GOT3 (cell line): ENCODE measurements at regions not wholly inside any gene's neighbourhood (a gene's known extent, or its start where the extent isn't known, plus 50 kb on each side); places are given as distances from the start of the nearest gene placed in this dataset.
"Not testable (repeated sequence)": the region's sequence is repeated elsewhere in the genome, so short reads cannot be mapped to it uniquely, and the experiment has no call there.

ENCODE experiments used
- DNase-seq: peaks from one replicate; lab custom pipeline; 2025; ENCODE audit warnings: mixed read lengths; lab: John Stamatoyannopoulos, UW

DNA sequence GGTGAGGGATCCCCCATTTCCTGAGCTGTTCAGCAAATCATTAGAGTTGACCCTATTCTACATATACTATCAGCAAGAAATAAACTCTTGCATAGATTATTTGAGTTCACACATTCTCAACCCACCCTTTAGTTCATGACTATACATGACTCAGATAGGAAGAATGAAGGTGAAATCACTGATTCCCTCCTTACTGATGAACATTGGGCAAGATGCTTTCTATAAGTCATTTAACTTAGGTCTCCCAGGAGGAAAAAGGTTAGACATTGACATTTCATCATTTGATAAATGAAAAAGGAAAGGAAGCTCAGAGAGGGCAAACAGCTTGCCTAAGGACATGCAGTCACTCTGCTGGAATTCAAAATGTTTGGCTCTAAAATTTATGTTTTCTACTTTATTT, 408.0 kb downstream of the TMEM182 start:
- no peak for DNase-seq

GRCh38 chr2:103172821-103173220, 411.0 kb downstream of the TMEM182 start:
- DNase-seq, result no peak

- DNase-seq, result peak; percentile 4
Observed at GRCh38 chr2:103174711-103175110, 412.9 kb downstream of the TMEM182 start.

DNA sequence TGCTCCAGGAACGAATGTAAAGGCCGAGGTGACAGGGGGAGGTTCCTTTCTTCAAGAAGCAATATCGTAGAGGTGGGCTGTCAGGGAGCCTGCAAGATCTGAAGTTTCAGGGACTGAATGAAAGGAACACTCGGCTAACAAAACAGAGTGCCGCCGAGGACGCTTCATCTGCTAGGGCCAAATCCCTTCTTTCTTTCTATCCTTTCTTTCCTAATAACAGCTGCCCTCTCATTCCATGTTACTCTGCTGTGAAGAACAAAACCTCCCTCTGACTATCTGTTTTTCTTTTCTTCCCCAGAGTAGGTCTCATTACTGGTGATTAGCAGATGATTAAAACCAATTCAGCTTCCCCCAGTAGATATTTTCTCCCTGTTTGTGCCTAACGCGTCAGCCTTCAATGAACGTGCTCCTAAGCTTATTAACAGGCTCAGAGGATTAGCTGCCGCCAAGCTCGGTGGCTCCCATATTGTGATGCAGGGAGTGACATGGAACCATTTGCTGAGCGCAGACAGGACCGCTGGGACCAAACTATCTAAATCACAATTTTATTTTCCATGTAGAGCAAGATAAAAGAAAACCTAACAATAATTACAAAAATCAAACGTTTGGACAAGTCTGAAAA, 414.6 kb downstream of the TMEM182 start:
- no peak for DNase-seq

- DNase-seq, result no peak
Observed at GRCh38 chr2:103179798-103180197, 418.0 kb downstream of the TMEM182 start.

DNA sequence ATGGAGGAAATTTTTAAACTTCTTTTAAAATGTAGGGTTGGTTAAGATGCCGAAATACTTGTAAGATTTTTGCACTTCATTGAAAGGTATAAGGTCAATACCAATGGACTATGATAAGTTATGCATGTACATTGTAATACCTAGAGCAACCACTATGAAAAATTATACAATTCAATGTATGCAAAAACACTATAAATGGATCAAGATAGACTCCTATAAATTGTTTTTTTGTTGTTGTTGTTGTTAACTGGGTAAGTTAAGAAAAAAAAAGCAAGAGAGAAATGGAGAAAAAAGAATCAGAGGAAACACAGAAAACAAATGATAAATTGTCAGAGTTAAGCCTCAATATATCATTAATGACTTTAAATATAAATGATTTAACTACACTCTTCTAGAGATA, 421.2 kb downstream of the TMEM182 start:
- no peak for DNase-seq

DNA sequence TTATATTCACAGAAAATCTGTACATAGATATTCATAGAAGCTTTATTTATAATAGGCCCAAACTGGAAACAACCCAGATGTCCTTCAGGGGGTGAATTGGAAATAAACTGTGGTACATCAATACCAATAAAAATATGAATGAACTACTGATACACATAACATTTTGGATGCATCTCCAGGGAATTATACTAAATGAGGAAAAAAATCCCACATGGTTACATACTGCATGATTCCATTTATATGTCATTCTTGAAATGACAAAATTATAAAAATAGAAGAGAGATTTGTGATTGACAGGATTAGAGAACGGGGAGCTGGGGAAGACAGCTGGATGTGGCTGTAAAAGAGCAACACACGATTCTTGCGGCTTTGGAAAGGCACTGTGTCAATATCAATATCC, 435.0 kb downstream of the TMEM182 start:
- DNase-seq, result no peak

- DNase-seq, result not testable (repeated sequence)
Observed at GRCh38 chr2:103200774-103201173, 438.9 kb downstream of the TMEM182 start.

DNA sequence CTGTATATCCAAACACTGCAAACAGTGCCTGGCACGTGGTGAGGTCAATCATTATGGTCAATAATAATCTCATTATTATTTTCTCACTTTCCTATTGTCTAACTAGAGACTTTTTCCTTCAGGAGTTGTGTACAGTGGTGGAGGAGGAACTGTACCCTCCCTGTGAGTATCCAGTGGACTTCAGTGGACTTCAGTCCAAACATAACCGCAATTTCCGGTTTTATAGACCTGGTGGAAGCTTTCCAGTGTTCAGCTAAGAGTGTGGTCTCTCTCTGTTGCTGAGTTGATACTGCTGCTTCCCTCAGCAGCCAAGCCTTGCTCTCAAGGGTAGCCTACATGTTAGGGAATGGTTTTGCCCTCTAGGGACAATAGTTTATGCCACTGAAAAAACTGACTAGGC, 447.1 kb downstream of the TMEM182 start:
- DNase-seq, result no peak

DNA sequence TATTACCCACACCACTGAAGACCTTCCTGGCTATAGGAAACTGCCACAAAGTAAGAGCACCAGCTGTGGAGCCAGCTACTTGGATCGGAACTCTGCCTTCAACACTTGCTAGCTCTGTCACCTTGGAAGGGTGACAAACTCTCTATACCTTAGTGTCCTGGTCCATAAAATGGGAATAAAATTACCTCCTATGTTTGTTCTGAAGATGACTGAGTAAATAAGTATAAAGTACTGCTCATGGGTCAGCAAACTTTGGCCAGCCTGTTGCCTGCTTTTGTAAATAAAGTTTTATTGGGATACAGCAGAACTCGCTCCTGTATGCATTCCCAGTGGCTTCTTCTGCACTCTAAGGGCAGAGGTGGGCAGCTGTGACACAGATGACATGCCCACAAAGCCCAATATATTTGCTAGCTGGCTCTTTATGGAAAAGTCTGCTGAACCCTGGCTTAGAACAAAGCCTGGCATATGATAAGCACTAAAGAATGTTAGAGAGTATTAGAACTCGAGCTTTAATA, 451.3 kb downstream of the TMEM182 start:
- no peak for DNase-seq

DNA sequence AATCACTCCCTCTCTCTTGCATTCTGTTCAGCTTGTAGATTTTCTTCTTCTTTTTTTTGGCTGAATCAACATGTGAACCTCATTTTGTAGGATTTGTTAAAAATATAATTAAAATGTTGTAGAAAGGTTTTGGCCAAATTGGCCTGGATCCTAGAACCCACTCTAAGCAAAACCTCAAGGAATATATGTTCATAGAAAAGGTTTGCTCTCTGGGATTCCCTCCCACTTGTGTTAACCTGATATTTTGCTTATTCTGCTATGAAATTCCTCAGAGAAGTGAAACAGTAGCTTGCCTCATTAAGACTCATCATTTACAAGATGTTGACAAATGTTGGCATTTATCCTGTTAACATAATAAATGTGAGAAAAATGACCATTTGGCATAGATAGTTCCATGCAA, 456.7 kb downstream of the TMEM182 start:
- DNase-seq, result no peak

DNA sequence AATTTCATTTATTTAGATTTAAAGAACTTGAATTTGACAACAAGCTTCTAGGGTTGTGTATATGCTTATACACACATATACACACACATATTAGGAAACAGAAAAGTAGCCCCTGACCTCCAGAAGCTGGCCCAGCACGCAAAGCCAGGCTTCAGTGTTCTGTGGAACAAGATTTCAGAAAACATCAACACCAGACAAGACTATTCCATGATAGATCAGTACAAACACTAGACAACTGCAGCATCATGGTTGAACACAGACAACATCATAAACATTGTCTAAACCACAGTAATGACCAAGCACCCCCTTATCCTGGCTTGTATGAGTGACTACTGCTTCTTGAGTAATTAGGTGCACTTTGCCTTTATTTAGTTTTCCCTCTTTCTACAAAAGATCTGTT, 457.6 kb downstream of the TMEM182 start:
- no peak for DNase-seq

- DNase-seq, result no peak
Observed at GRCh38 chr2:103222969-103223368, 461.1 kb downstream of the TMEM182 start.

GRCh38 chr2:103230796-103231195, 469.0 kb downstream of the TMEM182 start:
- no peak for DNase-seq

DNA sequence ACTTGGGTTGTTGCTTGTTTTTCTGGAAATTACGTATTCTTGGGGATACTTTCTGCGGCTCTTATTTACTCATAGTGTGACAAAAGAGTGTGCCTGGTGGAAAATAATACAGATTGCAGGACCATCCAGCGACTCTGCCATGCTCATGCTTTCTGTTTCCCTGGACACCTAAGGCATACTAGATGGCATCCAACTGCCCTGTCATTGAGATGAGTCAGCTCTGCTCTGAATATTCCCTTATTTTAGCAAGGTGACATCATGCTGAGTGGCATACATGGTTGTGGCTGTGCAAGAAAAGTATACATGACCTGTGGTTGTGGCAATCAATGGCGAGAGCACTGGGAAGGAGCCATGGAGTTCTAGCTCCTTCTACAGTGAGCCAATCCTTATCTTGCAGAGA, 471.0 kb downstream of the TMEM182 start:
- no peak for DNase-seq

DNA sequence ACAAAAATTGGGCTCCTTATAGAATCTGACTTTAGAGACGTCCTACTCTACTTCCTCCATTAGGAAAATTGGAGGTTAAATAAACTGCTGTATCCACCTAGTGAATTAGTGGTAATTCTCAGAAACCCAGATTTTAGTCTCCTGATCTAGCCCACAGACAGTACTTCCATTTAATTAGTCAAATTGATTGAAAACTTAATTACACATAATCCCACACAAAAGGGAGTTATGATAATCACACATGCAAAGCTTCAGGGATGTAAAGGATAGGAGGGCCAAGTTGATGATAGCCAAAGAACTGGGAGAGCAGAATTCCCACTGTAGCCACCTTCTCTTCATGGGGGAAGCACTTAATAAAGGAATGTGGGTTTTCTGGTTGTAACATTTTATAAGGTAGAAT, 471.9 kb downstream of the TMEM182 start:
- no peak for DNase-seq

DNA sequence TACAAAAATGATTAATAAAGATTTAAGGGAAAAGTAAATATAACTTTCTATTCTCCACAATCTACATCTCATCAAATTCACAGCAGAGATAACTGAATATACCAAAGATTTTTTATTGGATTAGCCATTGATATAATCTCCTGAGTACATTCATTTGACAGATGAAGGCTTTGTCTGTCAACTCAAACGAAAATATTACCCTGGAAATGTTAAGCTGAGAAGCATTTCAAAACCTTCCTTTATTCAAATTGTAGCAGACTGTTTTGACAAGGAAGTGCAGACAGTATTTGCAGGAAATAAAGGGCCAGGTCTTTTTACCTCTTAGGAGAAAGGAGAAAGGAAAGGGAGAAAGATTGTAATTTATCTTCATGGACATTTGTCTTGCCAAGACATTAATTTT, 473.5 kb downstream of the TMEM182 start:
- DNase-seq, result no peak

DNA sequence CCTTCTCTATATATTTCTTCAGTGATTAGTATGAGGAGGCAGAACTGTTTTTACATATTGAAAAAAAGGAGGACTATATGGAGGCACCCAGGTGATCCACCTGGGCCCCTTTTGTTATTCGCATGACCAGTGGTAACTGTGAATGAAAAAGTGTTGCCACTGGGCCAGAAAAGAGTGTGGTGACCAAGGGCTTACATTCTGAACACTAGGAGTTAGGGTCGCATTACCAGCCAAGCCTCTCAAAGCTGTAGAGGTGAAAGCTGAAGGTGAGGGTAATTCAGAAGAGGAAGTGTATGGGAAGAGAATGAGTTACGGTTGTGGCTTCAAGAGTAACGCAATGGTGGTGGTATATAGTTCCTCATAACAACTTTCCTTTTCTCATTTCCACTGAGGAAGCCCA, 487.6 kb downstream of the TMEM182 start:
- no peak for DNase-seq

DNA sequence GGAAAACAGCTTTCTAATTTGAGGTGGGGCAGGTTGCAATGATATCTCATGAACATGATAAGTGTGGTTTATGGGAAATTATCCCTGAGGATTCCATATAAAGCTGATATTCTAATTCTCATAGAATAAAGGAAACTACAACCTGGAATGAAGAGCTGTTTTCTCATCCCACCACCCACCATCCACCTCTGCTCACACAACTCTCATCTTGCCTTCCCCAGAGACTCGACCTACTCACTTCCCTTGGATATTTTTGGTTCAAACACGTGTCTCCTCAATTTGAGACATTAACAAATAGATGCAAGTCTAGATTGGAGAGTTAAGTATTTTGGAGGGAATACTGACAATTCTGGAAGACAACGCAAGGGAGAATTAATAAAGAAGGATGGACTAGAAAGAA, 490.9 kb downstream of the TMEM182 start:
- DNase-seq, result no peak

- DNase-seq, result no peak
Observed at GRCh38 chr2:103254611-103255010, 492.8 kb downstream of the TMEM182 start.

DNA sequence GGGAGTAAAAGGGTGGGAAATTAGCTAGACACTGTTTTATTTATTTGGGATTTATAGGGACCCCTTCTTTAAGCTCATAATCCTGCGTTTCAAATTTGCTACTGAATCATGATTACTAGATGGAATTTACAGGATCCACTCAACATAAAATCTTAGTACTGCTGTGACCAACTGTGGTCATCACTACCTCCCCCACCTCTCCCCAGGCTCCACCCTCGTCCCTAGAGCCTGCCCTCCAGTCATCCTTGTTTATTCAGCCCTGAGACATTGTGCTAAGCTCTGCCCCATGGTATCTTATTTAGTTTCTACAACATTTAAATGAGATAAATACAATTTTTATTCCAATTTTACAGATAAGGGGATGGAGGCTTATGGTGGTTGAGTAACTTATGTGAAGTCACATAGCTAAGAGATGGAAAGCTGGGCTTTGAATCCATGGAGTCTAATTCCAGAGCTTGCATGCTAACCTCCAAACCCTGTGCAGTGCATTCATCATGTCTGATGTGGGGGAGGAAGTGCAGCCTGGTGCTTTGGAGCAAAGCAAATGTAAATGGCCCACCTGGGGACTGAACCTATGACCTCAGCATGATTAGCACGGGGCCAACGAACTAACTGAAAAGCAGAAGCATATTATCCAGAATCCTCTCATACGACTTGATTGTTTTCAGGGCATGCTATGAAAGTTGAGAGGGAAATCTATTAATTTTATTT, 502.4 kb downstream of the TMEM182 start:
- no peak for DNase-seq

GRCh38 chr2:103265521-103265920, 503.7 kb downstream of the TMEM182 start:
- DNase-seq, result no peak

DNA sequence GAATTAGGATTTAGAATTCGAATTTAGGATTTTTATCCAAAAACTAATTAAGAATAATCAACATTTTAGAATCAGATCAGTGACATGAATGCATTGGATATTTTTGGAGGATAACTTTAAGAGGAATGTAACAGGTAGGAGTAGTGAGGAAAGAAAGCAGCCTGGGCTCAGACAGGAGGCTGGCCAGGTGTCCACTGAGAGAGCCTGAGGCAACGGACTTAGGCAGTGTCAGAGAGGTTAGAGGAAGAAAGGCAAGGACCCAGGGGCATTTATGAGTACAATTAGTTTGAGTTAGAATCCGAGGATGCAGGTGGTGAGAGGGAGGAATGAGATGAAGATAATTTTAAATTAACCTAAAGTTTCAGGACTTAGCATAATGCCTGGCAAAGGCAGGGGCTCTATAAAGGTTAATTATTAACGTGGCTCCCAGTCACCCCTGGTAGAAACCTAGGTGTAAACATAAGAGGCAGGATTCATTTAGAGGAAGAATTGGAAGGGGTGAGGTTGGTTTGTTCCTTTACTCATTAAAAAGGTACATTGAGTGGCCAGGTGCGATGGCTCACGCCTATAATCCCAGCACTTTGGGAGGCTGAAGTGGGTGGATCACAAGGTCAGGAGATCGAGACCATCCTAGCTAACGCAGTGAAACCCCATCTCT, 507.1 kb downstream of the TMEM182 start:
- no peak for DNase-seq
